ENCODE measurements at regions not wholly inside any gene's neighbourhood (a gene's known extent, or its start where the extent isn't known, plus 50 kb on each side); places are given as distances from the start of the nearest gene placed in this dataset.

GRCh38 chr15:88982304-88982945 lies 69.2 kb upstream of the MFGE8 start (continued):
- TF ChIP-seq NKRF (conservative IDR thresholded peaks at IDR 0.05) (no peak), GABPA (IDR thresholded peaks at IDR 0.05; ENCODE audit: low read depth) (no peak), ZNF207 (IDR thresholded peaks at IDR 0.05; ENCODE audit: borderline replicate concordance) (no peak), RELA (IDR thresholded peaks at IDR 0.05; ENCODE audit: borderline replicate concordance, partially characterized antibody) (no peak), NBN (IDR thresholded peaks at IDR 0.05) (no peak), SUPT20H (IDR thresholded peaks at IDR 0.05; ENCODE audit: borderline replicate concordance, control insufficient read depth, low read depth, low read length) (no peak), BHLHE40 (IDR thresholded peaks at IDR 0.05; ENCODE audit: borderline replicate concordance in 1 of 2, low read depth in 2 of 2, low read length in 1 of 2) (peak; percentile 54 to 58; a peak in 3 of 4 replicates), POLR2AphosphoS5 (IDR thresholded peaks at IDR 0.05; ENCODE audit: low read length) (no peak), BMI1 (IDR thresholded peaks at IDR 0.05; ENCODE audit: borderline replicate concordance) (0 out of 2 replicates have a peak, but pooled peaks have one; percentile 25), MEF2B (IDR thresholded peaks at IDR 0.05; ENCODE audit: partially characterized antibody, poor library complexity, severe bottlenecking) (peak; percentile 93), CEBPB (IDR thresholded peaks at IDR 0.05; ENCODE audit: borderline replicate concordance in 1 of 2, low read depth in 2 of 2, low read length in 2 of 2) (no peak), GATAD2B (conservative IDR thresholded peaks at IDR 0.05; ENCODE audit: low read depth) (peak; percentile 96), POLR2AphosphoS2 (IDR thresholded peaks at IDR 0.05; ENCODE audit: low read depth, low read length) (no peak), BCL3 (IDR thresholded peaks at IDR 0.05; ENCODE audit: borderline replicate concordance, insufficient read depth, low read depth, low read length, poor library complexity, severe bottlenecking) (no peak), NFYB (IDR thresholded peaks at IDR 0.05; ENCODE audit: insufficient read depth, low read depth, low read length) (no peak), REST (IDR thresholded peaks at IDR 0.05; ENCODE audit: low read depth, low read length) (no peak), HDAC6 (IDR thresholded peaks at IDR 0.05; ENCODE audit: unreplicated experiment) (no peak), RBBP5 (conservative IDR thresholded peaks at IDR 0.05) (no peak)
- TF ChIP-seq, protein P1, sequence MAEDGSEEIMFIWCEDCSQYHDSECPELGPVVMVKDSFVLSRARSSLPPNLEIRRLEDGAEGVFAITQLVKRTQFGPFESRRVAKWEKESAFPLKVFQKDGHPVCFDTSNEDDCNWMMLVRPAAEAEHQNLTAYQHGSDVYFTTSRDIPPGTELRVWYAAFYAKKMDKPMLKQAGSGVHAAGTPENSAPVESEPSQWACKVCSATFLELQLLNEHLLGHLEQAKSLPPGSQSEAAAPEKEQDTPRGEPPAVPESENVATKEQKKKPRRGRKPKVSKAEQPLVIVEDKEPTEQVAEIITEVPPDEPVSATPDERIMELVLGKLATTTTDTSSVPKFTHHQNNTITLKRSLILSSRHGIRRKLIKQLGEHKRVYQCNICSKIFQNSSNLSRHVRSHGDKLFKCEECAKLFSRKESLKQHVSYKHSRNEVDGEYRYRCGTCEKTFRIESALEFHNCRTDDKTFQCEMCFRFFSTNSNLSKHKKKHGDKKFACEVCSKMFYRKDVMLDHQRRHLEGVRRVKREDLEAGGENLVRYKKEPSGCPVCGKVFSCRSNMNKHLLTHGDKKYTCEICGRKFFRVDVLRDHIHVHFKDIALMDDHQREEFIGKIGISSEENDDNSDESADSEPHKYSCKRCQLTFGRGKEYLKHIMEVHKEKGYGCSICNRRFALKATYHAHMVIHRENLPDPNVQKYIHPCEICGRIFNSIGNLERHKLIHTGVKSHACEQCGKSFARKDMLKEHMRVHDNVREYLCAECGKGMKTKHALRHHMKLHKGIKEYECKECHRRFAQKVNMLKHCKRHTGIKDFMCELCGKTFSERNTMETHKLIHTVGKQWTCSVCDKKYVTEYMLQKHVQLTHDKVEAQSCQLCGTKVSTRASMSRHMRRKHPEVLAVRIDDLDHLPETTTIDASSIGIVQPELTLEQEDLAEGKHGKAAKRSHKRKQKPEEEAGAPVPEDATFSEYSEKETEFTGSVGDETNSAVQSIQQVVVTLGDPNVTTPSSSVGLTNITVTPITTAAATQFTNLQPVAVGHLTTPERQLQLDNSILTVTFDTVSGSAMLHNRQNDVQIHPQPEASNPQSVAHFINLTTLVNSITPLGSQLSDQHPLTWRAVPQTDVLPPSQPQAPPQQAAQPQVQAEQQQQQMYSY (CRISPR knock-in tag; IDR thresholded peaks at IDR 0.05) = no peak

All from GM12878 (cell line).